GM12872 (cell line): ENCODE measurements at regions not wholly inside any gene's neighbourhood (a gene's known extent, or its start where the extent isn't known, plus 50 kb on each side); places are given as distances from the start of the nearest gene placed in this dataset.

Experiments
- CTCF ChIP-seq: IDR thresholded peaks from 3 replicates; pipeline ENCODE4 v1.5.1; 2011; ENCODE audit warnings: low read depth, mild to moderate bottlenecking, low read length, moderate library complexity; ENCODE audit not compliant: insufficient read depth

- no peak for TF ChIP-seq CTCF
These were observed 82.1 kb downstream of the C9orf152 start for GRCh38 chr9:110125763-110126351.

- no peak for TF ChIP-seq CTCF
These were observed 81.4 kb downstream of the C9orf152 start for GRCh38 chr9:110126499-110126941.

- TF ChIP-seq CTCF, result no peak
These were observed 80.7 kb downstream of the C9orf152 start for GRCh38 chr9:110126986-110127864.

GRCh38 chr9:110128664-110129329, 79.2 kb downstream of the C9orf152 start:
- TF ChIP-seq CTCF, result no peak

- no peak for TF ChIP-seq CTCF
These were observed 78.5 kb downstream of the C9orf152 start for GRCh38 chr9:110129425-110129824.

GRCh38 chr9:110130211-110130610, 77.7 kb downstream of the C9orf152 start:
- TF ChIP-seq CTCF, result no peak

GRCh38 chr9:110130791-110131416, 77.1 kb downstream of the C9orf152 start:
- no peak for TF ChIP-seq CTCF
